ENCODE measurements at regions not wholly inside any gene's neighbourhood (a gene's known extent, or its start where the extent isn't known, plus 50 kb on each side); places are given as distances from the start of the nearest gene placed in this dataset.

DNA sequence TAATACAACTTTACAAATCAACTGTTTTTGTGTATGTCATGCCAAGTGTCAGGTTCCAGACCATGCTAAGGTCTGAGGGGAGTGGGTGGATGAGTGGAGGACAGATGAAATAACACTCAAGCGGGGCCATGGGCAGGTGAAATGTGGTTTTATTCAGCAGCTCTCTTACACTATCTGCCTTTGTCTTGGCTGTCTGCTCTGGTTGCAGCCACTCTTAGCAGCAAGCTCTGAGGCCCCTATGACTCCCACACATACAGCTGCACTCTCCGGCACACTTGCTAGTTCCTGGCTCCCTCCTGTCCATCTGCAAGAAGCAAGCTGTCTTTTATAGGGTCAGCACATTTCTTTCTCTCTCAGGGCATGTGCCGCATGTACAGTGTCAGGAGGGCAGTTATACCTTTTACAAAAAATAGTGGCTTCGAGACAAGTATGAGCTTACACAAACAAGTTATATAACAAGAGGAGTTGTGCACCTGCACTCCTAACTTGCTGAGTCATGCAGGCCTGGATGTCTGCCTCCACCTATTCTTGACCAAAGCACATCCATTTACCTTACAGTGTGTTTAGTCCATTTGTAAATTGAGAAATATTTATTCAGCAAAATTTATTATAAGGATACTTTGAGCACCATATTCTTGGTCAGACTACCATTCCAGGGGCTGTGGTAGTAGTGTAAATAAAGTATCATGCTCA lies 683.7 kb upstream of the CBLB start:
- TF ChIP-seq POLR2AphosphoS5 (IDR thresholded peaks at IDR 0.05), result no peak
- TF ChIP-seq, protein P1, sequence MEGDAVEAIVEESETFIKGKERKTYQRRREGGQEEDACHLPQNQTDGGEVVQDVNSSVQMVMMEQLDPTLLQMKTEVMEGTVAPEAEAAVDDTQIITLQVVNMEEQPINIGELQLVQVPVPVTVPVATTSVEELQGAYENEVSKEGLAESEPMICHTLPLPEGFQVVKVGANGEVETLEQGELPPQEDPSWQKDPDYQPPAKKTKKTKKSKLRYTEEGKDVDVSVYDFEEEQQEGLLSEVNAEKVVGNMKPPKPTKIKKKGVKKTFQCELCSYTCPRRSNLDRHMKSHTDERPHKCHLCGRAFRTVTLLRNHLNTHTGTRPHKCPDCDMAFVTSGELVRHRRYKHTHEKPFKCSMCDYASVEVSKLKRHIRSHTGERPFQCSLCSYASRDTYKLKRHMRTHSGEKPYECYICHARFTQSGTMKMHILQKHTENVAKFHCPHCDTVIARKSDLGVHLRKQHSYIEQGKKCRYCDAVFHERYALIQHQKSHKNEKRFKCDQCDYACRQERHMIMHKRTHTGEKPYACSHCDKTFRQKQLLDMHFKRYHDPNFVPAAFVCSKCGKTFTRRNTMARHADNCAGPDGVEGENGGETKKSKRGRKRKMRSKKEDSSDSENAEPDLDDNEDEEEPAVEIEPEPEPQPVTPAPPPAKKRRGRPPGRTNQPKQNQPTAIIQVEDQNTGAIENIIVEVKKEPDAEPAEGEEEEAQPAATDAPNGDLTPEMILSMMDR (IDR thresholded peaks at IDR 0.05), result no peak

Measured in upper lobe of left lung (tissue), 4 donors.